Activated CD4-positive, alpha-beta T cell treated with anti-CD3 and anti-CD28 coated beads, Interleukin-2, amount 50 U/mL, for 24 hours (primary cell): ENCODE measurements at regions not wholly inside any gene's neighbourhood (a gene's known extent, or its start where the extent isn't known, plus 50 kb on each side); places are given as distances from the start of the nearest gene placed in this dataset.

ENCODE experiments used
- DNase-seq, 2 donors: peaks; one replicate each; pipeline ENCODE4 v3.0.0-alpha.2; 2020; ENCODE audit warnings: low read depth in 1 of 2, low spot score in 1 of 2

DNA sequence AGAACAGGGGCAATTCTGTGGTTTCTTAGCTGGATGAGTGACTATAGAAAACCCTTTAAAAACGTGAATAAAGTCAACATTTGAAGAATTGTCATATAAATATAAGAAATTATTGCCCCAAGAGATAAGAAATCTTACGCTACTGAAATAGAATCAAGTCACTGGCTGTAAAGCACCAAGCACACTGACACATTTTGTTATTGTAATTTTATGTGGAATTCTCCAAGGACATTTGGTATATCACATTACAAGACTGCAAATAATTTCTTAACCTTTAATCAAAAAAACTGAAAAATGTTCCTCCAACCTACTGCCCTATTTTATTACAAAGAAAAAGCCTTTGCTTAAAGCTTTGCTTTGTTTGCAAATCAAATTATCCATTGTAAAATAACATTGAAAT lies 383.3 kb downstream of the IPMK start:
- no peak for DNase-seq

DNA sequence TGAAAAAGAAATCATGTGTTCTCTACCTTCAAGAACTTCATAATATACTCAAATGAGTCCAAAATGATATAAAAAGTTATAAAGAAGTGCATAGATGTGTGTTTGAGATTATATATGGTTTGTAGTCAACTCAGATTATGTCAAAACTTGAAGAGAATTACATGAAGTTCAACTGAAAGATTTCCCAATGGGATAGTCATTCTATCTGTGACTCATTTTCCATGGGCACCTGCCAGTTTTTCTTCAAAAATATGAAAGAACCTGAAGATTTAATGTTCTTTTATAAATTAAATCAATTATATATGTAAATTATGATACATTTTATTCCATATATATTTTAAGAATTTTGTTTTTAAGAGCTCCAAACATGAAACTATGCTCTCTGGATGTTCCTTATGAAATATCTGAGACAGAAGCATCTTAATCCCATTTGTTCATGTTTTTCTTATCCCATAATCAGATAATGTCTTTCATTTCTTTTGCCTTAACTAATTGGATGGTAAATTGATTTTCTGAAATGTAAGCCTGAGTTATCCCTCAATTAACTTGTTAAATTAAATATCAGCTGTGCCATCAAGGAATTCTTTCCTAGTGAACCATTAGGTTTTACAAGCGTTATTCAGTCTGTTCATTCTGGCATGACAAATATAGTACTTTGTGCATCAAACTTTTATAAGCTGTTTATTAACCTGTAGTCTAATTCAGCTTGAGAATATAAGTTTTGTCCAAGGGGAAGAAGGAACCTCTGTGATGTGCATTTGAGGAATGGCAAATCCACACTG lies 387.1 kb downstream of the IPMK start:
- DNase-seq = no peak

DNA sequence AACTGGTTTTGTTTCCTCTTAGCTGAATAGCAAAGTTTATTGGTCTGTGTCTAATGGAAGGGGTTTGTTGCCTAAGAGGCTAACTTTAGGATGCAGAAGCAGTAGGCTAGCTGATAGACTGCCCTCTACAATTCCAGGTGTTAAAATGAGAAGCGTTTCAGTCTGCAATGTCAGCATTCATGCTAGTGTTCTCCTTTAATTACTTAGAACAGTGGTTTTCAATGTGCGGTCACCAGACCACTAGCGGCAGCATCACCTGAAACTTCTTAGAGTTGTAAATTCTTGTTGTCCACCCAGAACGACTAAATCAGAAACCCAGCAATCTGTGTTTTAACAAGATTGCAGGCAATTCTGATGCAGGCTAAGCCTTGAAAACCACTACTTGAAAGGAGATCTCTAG lies 392.9 kb downstream of the IPMK start:
- DNase-seq = no peak

DNA sequence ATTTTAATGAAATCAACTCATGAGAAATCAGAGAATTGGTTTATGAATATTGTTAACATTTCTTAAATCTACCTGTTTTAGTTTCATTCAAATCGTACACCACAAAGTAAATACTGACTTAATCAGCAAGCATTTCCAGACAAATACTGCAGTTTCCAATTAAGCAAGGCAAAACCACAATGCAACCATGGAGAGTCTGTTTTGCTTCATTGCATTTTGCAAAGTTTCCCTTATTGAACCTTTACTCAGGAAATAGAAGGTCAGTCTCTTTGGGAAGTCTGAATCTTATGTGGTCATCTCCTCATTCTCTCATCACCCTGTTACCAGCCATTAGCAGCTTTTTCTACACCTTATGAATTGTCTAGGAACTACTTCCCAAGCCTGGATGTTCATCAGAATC lies 400.5 kb downstream of the IPMK start:
- DNase-seq = no peak

DNA sequence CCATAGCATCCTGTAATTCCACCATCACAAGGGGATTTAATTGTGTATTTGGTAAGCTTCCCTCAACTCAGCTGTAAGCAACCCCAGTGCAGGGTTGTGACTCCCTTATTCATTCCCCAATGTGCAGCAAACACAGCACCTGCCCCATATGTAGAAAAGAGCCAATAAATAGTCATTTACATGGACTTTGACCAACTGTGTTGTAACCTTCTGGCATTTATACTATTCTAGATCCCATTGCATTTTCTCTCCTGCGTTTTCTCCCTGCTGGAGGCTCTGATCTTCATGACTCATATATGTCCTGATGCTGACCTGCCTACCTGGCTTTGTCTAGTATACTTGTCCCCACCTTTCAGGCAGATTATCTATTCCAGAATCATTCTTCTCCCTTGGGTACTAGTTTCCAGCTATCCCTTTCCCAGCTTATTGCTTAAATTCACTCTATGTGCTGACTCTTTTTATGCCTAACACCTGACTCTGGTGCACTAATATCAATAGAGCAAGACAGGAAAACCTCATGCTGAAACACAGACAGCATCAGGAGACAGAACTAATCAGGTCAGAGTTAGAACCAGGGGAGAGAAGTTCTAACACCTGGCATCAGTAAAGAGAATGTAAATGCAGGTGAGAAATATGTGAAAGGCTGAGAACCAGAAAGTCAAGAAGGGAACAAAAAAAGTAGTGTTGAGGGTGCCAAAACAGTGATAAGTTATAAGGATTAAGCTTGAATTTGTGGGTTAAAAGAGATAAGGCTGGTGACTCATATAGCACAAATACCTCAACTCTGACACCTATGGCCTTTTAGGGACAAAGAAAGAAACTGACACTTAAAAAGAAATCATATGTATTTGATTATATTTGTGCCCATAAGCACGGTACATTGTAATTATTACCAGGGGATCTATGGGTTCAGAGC lies 402.7 kb downstream of the IPMK start:
- DNase-seq = no peak

DNA sequence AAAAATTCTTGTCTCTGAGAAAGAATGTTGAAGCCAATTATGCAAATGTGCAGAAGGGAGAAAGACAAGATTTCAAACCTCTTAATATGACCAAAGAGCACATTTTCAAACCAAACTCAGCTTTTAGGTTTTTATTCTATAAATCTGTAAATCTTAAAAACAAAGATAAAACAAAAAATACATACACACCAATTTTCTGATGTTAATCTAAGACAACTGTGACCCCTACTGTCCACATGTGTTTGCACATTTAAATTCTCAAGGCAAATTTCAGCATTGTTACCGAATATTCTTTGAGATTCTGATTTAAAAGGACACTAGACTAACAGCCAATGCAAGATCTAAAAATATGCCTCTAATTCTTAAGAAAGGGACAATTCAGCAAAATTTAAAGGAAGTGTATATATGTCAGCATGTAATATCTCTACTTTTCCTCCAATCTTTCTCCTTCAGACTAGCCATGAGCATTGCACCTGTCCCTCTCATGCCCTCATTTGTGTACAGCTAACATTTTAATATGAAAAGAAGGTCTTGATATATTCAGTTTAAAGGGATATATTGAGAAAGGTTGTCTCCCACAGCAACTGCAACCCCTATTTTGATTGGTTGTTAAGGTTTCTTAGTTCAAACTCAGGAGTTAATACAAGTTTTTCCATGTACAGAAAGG lies 417.9 kb downstream of the IPMK start:
- no peak for DNase-seq

DNA sequence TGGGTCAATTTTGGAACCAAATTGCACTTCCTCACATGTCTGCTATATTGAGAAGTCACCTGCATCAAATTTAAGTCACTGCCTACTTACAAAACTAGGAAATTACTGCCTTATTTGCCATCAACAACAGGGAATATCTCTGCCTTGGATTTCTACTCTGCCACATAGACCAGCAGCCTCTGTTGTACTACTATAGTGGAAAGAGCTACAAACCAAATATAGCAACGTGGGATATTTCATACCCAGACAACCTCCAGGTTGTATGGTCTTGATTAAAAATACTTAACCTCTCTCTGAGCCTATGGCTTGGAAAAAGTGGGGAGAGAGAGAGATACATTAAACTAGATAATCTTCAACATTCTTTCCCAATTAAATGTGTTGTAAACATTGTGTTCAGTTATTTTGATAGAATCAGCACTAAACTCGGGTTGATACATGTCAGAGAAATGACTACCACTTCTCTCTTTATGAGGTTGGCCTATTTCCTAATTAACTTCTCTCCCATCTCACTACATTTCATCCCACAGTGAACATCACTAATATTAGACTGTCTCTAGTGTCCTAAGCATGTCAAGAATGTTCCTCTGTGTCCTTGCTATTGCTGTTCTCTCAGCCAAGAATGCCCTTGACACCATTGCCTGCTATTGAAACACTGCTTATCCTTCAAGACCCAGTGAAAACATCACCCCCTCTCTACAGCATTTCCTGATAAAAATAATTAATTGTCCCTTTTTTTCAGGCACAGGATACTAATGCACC lies 421.2 kb downstream of the IPMK start:
- no peak for DNase-seq

DNA sequence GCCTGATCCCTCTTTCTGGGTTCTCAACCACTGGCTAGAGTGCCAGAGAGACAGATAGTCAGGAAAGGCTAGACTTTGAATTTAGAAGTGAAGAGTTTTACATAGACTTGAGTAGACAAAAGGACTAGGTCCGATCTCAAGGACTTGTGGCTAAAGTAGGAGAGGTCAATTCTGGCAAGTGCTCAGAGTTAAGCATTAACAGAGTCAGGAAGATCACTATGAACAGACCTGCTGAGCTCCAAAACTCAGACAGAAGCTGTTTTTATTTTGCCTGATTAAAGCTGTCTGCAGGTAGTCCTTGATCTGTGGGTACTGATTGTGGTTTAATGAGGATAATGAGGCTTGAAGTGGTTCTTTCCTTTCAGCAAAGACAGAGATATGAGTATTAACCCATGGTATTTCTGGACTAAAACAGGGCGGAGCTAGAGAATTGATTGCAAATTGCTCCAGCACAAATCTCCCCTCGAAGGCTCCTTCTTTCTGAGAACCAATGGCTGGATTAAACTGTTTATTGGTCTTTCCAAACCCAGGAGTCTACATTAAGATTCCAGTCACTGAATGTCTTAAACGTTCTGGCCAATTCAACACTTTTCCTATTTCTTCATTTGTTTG lies 423.2 kb downstream of the IPMK start:
- no peak for DNase-seq

DNA sequence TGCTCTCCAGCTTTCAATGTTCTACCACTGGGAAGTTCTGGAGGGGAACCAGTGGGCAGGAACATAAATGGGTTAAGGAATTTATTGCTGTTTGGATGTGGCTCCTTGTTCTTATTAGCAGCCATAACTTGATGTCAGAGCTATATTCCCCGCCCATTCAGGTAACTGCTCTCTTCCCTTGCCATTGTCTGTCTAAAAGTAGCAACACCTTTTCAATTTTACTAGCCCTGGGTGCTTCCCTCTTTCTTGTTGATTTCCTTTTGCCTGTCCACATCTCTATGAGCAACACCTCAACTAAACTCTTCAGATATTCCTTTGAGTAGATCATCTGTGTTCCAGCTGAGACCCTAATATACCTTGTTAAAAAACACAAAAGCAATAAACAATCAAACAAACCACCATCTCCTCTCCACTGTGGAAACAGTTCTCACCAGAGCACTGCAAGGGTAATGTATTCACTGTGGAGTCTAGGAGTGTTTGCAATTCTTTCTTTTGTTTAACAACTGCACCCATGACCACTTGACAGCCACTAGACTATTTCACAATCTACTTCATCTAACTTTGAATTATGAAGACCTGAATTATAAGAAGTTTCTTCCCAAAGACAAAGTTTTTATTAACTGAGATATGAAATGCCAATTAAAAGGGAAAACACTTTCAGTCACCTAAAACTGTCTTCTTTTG lies 436.7 kb downstream of the IPMK start:
- no peak for DNase-seq

DNA sequence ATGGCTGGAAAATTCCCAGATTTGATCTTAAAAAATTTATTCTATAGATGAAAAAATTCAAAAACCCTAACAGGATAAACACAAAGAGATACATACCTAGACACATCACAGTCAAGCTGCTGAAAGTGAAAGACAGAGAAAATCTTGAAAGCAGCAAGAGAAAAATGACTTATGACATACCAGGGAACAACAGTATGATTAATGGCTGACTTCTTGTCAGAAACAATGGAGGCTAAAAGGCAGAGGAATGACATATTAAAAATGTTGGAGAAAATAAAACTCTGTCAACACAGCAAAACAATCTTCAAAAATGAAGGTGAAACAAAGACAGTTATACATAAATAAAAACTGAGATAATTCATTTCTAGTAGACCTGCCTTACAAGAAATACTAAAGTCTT lies 442.7 kb downstream of the IPMK start:
- DNase-seq = no peak

DNA sequence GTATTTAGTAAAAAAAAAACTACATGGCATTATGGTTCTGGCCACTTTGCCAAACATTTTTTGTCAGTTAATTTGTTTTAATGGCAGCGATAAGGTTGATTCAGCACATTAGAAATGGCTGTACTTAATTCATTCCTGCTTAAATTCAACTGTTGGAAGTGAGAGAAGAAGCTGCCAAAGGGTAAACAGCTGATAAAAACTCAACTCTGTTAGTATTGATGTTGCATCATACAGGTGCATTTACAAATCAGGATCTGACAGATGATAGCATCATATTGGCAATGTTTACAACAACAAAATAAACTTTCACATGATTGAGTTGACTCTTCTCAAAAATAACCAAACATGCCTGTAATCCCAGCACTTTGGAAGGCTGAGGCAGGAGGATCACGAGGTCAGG lies 444.3 kb downstream of the IPMK start:
- no peak for DNase-seq

DNA sequence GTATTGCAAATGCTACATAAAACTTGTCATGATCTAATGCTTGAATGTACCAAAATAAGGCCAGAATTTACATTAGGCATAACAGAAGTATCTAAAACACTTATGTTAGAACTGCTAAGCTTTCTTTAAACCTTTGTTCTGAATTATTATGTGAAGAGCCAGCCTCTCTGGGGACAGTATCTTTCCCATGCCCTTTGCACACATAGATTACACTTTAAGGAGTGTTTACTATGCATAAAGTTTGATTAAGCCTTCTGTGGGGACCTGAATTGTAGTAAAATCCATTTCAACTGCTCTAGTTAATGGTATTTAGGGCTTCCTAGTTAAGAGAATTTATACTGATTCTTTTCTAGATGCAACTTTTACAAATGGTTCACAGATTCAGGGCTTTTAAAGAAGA lies 444.7 kb downstream of the IPMK start:
- DNase-seq = no peak

DNA sequence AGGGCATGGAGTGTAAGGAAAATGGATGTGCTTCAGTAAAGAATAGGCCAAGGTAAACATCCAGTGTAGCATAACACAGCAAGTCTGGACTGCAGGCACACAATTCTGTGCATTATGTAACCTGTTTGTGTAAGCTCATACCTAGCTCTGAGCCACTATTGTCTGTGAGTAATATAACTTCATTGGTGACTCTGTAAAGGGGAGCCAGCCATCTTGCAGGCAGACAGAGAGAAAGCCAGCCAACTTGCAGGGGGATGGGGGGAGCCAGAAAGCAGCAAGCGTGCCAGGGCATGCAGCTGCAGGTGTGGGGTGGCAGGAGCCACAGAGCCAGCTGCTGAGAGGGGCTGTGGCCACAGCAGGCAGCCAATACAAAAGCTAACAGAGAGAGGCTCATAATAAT lies 449.2 kb downstream of the IPMK start:
- DNase-seq = no peak

DNA sequence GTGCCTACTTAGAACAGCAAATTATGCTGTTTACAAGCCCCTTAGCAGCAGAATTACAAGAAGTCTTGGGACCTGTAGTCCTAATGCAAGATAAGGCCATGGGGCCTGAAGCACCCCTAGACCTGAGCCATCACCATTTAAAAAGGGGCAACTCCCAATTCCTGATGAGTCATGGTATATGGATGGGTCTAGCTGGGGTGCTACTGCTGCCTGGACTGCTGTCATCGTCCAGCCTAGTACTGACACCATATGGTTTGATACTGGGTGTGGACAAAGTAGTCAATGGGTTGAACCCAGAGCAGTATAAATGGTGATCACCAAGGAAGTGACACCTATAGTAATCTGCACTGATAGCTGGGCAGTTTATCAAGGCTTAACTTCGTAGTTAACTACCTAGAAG lies 450.0 kb downstream of the IPMK start:
- DNase-seq = no peak

DNA sequence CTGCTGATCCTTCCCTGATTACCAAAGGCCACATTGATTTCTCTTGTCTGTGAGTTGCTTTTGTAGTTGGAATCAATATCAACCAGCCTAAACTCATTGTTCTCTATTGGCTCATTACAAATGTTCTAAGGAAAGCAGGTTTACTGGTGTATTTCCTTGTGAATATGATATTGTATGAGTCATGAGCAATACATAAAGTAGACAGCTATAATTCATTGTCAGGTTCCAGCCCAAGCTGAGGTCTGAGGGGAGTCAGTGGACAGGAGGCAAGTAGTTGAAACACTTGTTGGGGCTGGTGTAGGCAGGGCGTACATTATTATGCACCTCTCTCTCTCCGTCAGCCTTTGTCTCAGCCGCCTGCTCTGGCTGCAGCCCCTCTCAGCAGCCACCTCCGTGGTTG lies 451.7 kb downstream of the IPMK start:
- DNase-seq = no peak

DNA sequence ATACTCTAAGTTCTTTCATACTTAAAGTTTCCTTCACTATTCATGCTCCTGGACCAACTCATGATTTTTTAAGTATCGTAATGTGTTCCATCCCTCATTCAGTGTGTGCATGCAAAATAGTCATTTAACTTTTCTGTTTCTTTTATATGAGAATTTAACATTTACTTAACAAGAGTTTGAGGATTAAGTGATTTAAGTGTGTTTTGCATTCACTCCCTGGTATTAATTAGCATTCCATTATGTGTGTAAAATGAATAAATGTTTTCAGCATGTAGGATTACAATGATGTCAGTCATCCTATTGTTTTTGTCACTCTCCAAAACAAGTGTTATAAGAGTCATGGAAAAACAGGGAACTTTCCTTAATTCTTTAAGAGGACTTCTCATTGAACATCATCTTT lies 457.7 kb downstream of the IPMK start:
- no peak for DNase-seq

DNA sequence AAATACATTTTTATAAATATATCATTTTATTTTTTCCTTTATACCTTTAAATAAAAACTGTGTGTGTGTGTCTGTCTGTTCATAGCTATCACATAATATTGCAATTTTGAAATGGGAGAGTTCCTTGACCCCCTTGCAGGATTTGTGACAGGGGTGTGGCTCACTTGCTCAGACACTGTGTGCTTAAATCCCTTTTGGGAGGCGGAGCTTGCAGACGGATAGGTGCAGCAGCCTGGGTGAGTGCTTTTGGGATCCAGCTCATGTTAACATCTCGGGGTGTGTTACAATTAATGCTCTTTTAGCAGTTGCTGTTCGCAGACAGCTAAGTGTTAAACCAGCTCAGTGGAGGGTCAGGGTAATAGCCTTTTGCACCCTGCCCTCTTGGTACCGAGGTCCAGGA lies 459.8 kb downstream of the IPMK start:
- DNase-seq = no peak

DNA sequence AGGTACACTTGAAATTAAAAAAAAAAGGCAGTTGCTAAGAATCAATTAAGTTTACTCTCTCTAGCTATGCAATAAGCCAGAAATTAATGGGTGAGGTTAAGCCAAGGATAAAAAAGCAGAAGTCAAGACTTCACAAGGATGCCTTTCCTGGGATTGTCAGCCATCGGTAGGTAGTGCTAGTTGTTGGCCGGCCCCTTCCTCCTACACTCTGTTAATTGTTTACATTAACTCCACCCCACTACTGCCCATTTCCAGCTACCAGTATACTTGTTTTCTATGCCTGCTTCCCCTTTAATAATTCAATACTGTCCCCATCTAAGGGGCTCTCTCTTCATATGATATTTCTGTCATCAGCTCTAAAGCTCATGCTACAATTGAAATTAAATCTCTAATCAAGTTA lies 461.0 kb downstream of the IPMK start:
- no peak for DNase-seq

DNA sequence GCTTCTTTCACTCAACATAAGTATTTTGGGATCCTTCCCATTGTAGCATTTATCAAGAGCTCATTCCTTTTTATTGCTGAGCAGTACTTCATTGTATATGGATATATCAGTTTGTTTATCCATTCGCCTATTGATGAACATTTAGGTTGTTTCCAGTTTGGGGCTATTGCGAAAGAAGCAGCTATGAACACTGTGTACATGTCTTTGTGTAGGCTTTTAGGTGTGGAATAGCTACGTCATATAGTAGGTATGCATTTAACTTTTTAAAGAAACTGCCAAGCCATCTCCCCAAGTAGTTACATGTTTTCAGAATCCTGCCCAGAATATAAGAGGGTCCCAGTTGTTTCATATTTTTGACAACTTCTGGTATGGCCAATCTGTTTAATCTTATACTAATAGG lies 468.1 kb downstream of the IPMK start:
- no peak for DNase-seq

DNA sequence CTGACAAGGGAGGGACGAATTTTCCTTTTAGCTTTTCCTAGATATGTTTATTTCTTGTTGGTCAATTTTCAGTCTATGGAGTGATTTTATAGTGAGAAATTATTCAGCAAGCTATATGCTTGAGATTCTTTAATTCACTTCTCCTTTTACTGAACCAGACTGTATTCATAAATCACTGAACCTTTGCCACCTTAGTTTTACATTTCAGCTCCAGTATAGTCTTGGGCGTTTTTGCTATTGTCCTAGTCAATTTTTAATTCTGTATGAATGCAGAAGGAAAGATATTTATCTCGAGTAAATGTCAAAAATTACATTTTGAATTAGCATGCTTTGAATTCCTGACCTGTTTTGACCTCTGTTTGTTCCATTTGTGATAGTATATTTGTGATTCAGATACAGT lies 468.9 kb downstream of the IPMK start:
- DNase-seq = no peak
